Endothelial cell of umbilical vein (primary cell): ENCODE measurements at regions not wholly inside any gene's neighbourhood (a gene's known extent, or its start where the extent isn't known, plus 50 kb on each side); places are given as distances from the start of the nearest gene placed in this dataset.

Source experiments
- CTCF ChIP-seq, 2 donors: IDR thresholded peaks; 1 replicate in 1 of 2; 2 replicates in 1 of 2; pipeline ENCODE4 v1.5.1; 2011; ENCODE audit warnings: low read length in 2 of 2, mild to moderate bottlenecking in 2 of 2, moderate library complexity in 2 of 2, control low read depth in 1 of 2, inconsistent platforms in 1 of 2, low read depth in 1 of 2; ENCODE audit not compliant: insufficient read depth in 1 of 2; ENCODE audit errors: extremely low read depth in 1 of 2
- GATA2 ChIP-seq: IDR thresholded peaks from 2 replicates; pipeline ENCODE4 v1.7.0; 2011; ENCODE audit warnings: low read depth, mild to moderate bottlenecking, moderate library complexity, mixed read lengths, low read length; ENCODE audit not compliant: insufficient read length, insufficient read depth
- JUN ChIP-seq: IDR thresholded peaks from 2 replicates; pipeline ENCODE4 v1.6.1; 2011; ENCODE audit warnings: borderline replicate concordance, low read depth; ENCODE audit not compliant: insufficient read length, insufficient read depth
- MAX ChIP-seq: IDR thresholded peaks from 2 replicates; pipeline ENCODE4 v1.6.1; 2011; ENCODE audit not compliant: insufficient read depth, insufficient read length
- MYC ChIP-seq: IDR thresholded peaks from one replicate; pipeline ENCODE4 v1.6.1; 2011; ENCODE audit warnings: mild to moderate bottlenecking, low read depth, low read length
- POLR2A ChIP-seq: IDR thresholded peaks from 2 replicates; pipeline ENCODE4 v1.6.1; 2012; ENCODE audit warnings: low read depth, mild to moderate bottlenecking, control low read depth, low read length

GRCh38 chr1:192739476-192740184, 69.2 kb upstream of the RGS2 start:
- TF ChIP-seq CTCF (IDR thresholded peaks at IDR 0.05; ENCODE audit: extremely low read depth in 1 of 2, insufficient read depth in 1 of 2, low read depth in 1 of 2, low read length in 2 of 2) (no peak), MYC (no peak), GATA2 (no peak), JUN (no peak), POLR2A (no peak), MAX (no peak)
